Astrocyte (in vitro differentiated cells and primary cell): ENCODE measurements at regions not wholly inside any gene's neighbourhood (a gene's known extent, or its start where the extent isn't known, plus 50 kb on each side); places are given as distances from the start of the nearest gene placed in this dataset.

ENCODE experiments used
- DNase-seq: peaks from one replicate; pipeline ENCODE4 v3.0.0-alpha.2; 2010; ENCODE audit warnings: low read depth
- FAIRE-seq: peaks from 2 replicates; lab custom pipeline; 2011; peaks lifted over from hg19 to GRCh38; lab: Jason Lieb, UNC
- H2AFZ ChIP-seq: 2 replicates; pipeline ENCODE4 v1.6.0; 2012; ENCODE audit warnings: low read depth, low read length, inconsistent platforms
- H3K27ac ChIP-seq: 2 replicates; pipeline ENCODE4 v1.5.1; 2011; ENCODE audit warnings: low read depth, low read length, inconsistent platforms
- H3K27me3 ChIP-seq: 2 replicates; pipeline ENCODE4 v1.6.0; 2011; ENCODE audit warnings: low read length, inconsistent platforms; ENCODE audit not compliant: insufficient read depth
- H3K36me3 ChIP-seq: 2 replicates; pipeline ENCODE4 v1.5.1; 2011; ENCODE audit warnings: low read length, inconsistent platforms; ENCODE audit not compliant: insufficient read depth
- H3K4me1 ChIP-seq: 2 replicates; pipeline ENCODE4 v1.5.1; 2011; ENCODE audit warnings: low read length, inconsistent platforms; ENCODE audit not compliant: insufficient read depth
- H3K4me2 ChIP-seq: 2 replicates; pipeline ENCODE4 v1.6.0; 2012; ENCODE audit warnings: low read length, inconsistent platforms
- H3K4me3 ChIP-seq: 2 replicates; pipeline ENCODE4 v1.5.1; 2011; ENCODE audit warnings: low read depth, mild to moderate bottlenecking, low read length, inconsistent platforms; ENCODE audit not compliant: insufficient read depth
- H3K79me2 ChIP-seq: 2 replicates; pipeline ENCODE4 v1.6.0; 2012; ENCODE audit warnings: mild to moderate bottlenecking, low read length, inconsistent platforms; ENCODE audit not compliant: insufficient read depth
- H3K9ac ChIP-seq: 2 replicates; pipeline ENCODE4 v1.6.0; 2012; ENCODE audit warnings: mild to moderate bottlenecking, low read length, inconsistent platforms
- H3K9me3 ChIP-seq: 2 replicates; pipeline ENCODE4 v1.5.1; 2012; ENCODE audit warnings: low read depth, mild to moderate bottlenecking, low read length, inconsistent platforms; ENCODE audit not compliant: insufficient read depth
- H4K20me1 ChIP-seq: 2 replicates; pipeline ENCODE4 v1.6.0; 2012; ENCODE audit warnings: low read length, inconsistent platforms; ENCODE audit not compliant: insufficient read depth
- H3K27ac Mint-ChIP-seq: one replicate; pipeline ENCODE4 v1.8.0; 2021; ENCODE audit warnings: mild to moderate bottlenecking, mixed read lengths; ENCODE audit not compliant: unreplicated experiment
- H3K27me3 Mint-ChIP-seq: one replicate; pipeline ENCODE4 v1.8.0; 2021; ENCODE audit warnings: low read depth, mixed read lengths; ENCODE audit not compliant: unreplicated experiment
- H3K36me3 Mint-ChIP-seq: one replicate; pipeline ENCODE4 v1.8.0; 2021; ENCODE audit warnings: low read depth, mixed read lengths; ENCODE audit not compliant: unreplicated experiment
- H3K4me1 Mint-ChIP-seq: one replicate; pipeline ENCODE4 v1.8.0; 2021; ENCODE audit warnings: low read depth, mixed read lengths; ENCODE audit not compliant: unreplicated experiment
- H3K4me3 Mint-ChIP-seq: one replicate; pipeline ENCODE4 v1.8.0; 2021; ENCODE audit warnings: mild to moderate bottlenecking, moderate library complexity, mixed read lengths; ENCODE audit not compliant: unreplicated experiment
- H3K9me3 Mint-ChIP-seq: one replicate; pipeline ENCODE4 v1.8.0; 2021; ENCODE audit warnings: mild to moderate bottlenecking, mixed read lengths; ENCODE audit not compliant: unreplicated experiment
- EZH2 ChIP-seq: IDR thresholded peaks from 2 replicates; pipeline ENCODE4 v1.6.1; 2012; ENCODE audit warnings: mild to moderate bottlenecking, low read length, inconsistent platforms; ENCODE audit not compliant: insufficient read depth
- TF ChIP-seq, protein P1 (sequence below): IDR thresholded peaks from 2 replicates; pipeline ENCODE4 v1.5.1; 2011; ENCODE audit warnings: low read depth, mild to moderate bottlenecking, inconsistent platforms, low read length, moderate library complexity; ENCODE audit not compliant: insufficient read depth

DNA sequence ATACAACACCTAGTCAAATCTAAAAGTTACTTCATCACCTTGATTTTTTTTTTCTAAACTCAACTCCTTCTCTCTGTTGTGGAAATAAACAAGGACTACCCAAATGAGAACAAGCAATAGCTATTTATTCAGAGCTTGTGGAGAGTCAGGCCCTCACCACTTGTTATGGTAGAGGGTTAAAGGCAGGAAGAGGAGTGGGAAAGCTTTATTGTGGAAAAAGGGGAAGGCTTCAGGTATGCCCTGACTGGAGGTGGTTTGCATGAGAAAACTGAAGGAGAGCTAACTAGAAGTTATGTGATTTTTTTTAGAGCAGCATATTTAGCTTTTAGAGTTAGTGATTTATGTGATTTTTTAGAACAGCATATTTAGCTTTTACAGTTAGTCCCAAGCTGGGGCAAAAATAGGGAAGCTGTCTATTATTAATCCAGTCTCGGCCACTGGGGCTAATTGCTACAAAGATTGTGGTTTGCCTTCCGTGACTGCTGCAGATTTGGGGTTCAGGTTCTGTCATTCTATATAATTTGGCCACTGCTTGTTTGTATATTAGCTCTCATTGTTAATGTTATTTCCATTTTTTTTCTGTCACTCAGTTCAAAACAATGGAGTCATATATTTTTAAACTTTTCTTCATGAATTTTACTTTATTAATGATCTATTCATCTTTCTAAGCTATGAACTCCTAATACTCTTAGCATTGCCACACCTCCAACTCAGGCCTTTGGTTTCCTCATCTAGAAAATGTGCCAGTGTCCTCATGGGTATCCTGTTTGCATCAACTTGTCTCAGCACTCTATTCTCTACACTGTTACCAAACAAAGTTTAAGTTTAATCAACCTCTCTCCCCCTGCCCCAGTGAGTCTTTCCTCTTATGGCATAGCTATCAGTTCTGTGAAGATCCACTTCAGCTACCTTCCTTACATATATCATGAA, 713.0 kb downstream of the BRINP3 start:
- Histone ChIP-seq H3K36me3 (no peaks in the 10 kb centered on the region), H3K27me3 (no peaks in the 10 kb centered on the region), H3K4me2 (no peak overlapping the region), H3K27ac (no peak overlapping the region), H3K4me1 (no peaks in the 10 kb centered on the region), H3K9me3 (no peaks in the 10 kb centered on the region), H4K20me1 (no peaks in the 10 kb centered on the region), H2AFZ (no peak overlapping the region), H3K4me3 (no peak overlapping the region), H3K79me2 (no peaks in the 10 kb centered on the region), H3K9ac (no peak overlapping the region)
- FAIRE-seq = no peak
- Mint-ChIP-seq H3K27me3 (no peaks in the 10 kb centered on the region), H3K4me3 (no peak overlapping the region), H3K9me3 (no peaks in the 10 kb centered on the region), H3K4me1 (no peaks in the 10 kb centered on the region), H3K36me3 (no peaks in the 10 kb centered on the region), H3K27ac (no peak overlapping the region)
- DNase-seq = no peak
- TF ChIP-seq, protein P1, sequence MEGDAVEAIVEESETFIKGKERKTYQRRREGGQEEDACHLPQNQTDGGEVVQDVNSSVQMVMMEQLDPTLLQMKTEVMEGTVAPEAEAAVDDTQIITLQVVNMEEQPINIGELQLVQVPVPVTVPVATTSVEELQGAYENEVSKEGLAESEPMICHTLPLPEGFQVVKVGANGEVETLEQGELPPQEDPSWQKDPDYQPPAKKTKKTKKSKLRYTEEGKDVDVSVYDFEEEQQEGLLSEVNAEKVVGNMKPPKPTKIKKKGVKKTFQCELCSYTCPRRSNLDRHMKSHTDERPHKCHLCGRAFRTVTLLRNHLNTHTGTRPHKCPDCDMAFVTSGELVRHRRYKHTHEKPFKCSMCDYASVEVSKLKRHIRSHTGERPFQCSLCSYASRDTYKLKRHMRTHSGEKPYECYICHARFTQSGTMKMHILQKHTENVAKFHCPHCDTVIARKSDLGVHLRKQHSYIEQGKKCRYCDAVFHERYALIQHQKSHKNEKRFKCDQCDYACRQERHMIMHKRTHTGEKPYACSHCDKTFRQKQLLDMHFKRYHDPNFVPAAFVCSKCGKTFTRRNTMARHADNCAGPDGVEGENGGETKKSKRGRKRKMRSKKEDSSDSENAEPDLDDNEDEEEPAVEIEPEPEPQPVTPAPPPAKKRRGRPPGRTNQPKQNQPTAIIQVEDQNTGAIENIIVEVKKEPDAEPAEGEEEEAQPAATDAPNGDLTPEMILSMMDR = no peak
- no peak for TF ChIP-seq EZH2

DNA sequence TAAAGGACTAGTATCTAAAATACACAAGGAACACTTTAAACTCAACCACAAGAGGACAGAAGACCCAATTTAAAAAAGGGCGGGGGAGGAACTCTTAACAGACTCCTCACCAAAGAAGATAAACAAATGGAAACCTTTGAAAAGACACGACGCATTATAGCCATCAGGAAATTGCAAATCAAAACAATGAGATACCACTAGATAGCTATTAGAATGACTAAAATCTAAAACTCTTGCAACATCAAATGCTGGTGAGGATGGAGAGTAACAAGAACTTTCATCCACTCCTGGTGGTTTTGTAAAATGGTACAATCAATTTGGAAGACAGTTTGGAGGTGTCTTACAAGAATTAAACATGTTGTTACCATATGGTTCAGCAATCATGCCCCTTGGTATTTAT, 708.2 kb downstream of the BRINP3 start:
- H3K27ac Mint-ChIP-seq = no peak overlapping the region
- no peak overlapping the region for H3K4me3 Mint-ChIP-seq
- no peak for FAIRE-seq
- Histone ChIP-seq H3K27me3 (no peaks in the 10 kb centered on the region), H3K79me2 (no peaks in the 10 kb centered on the region), H3K9me3 (no peaks in the 10 kb centered on the region), H3K36me3 (no peaks in the 10 kb centered on the region), H4K20me1 (no peaks in the 10 kb centered on the region), H3K4me2 (no peak overlapping the region), H2AFZ (no peak overlapping the region), H3K9ac (no peak overlapping the region), H3K27ac (no peak overlapping the region), H3K4me3 (no peak overlapping the region), H3K4me1 (no peaks in the 10 kb centered on the region)
- DNase-seq = peak; percentile 23
- H3K36me3 Mint-ChIP-seq = no peaks in the 10 kb centered on the region
- no peaks in the 10 kb centered on the region for H3K9me3 Mint-ChIP-seq
- H3K4me1 Mint-ChIP-seq = peaks cover 1% of the 10 kb centered on the region
- no peak for TF ChIP-seq EZH2
- TF ChIP-seq, protein P1 = no peak
- H3K27me3 Mint-ChIP-seq = no peaks in the 10 kb centered on the region
